ENCODE measurements at regions not wholly inside any gene's neighbourhood (a gene's known extent, or its start where the extent isn't known, plus 50 kb on each side); places are given as distances from the start of the nearest gene placed in this dataset.

DNA sequence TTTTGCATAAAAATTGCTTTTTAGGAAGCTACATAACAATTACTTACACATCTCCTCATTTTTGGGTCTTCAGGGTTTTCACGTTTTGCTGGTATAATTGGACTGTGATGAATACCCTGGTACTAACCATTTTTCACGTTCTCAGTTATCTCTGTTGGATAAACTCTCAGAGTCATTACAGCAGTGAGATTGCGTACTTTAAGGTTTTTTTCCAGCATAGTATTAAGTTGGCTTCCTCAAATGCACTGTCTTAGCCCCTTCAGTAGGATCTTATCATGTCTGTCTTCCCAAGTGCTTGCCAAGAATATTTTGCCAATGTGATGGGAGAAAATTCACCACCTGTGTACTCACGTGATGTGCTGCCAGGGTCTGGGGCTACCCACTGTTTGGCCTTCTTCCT is 342.5 kb downstream of the TEX29 start:
- 64% methylated on average over 4 of the region's 4 CpGs for whole genome bisulfite sequencing
- H3K27ac ChIP-seq (replicated peaks in 1 of 4): peak overlapping the region in 1 of 4 donors; percentile 20

DNA sequence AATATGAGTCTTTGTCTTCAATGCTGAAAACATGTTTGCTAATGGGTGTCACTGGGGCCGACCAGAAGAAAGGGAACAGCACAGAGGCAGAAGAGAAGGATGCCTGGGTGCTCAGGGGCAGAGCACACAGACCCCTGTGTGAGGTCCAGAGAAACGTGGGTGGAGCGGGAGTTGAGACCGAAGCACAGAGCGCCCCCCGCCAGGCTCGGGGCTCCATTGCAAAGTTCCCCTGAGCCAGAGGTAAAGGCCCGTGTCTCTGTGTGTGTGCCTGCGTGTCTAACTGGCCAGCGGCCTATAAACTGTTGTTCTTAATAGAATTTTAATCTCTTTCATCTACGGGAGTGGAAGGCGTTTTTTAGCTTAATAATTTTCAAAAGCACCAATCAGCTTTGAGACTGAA is 343.1 kb downstream of the TEX29 start:
- Histone ChIP-seq H3K4me1 (peaks cover 0 to 25% (median 19%) of the 10 kb centered on the region in 4 donors), H3K9me3 (no peaks in the 10 kb centered on the region), H3K36me3 (no peaks in the 10 kb centered on the region), H3K4me3 (no peak overlapping the region), H3K27me3 (peaks cover 0 to 17% (median 0%) of the 10 kb centered on the region in 4 donors), H3K27ac (replicated peaks in 1 of 4) (peak overlapping the region in 1 of 4 donors; percentile 13)
- no peak for DNase-seq (ENCODE audit: extremely low spot score)
- intact Hi-C loops (cut with DNase I): no loop called here
- no peak for TF ChIP-seq EP300 (IDR thresholded peaks at IDR 0.05)
- TF ChIP-seq, protein P1, sequence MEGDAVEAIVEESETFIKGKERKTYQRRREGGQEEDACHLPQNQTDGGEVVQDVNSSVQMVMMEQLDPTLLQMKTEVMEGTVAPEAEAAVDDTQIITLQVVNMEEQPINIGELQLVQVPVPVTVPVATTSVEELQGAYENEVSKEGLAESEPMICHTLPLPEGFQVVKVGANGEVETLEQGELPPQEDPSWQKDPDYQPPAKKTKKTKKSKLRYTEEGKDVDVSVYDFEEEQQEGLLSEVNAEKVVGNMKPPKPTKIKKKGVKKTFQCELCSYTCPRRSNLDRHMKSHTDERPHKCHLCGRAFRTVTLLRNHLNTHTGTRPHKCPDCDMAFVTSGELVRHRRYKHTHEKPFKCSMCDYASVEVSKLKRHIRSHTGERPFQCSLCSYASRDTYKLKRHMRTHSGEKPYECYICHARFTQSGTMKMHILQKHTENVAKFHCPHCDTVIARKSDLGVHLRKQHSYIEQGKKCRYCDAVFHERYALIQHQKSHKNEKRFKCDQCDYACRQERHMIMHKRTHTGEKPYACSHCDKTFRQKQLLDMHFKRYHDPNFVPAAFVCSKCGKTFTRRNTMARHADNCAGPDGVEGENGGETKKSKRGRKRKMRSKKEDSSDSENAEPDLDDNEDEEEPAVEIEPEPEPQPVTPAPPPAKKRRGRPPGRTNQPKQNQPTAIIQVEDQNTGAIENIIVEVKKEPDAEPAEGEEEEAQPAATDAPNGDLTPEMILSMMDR (IDR thresholded peaks at IDR 0.05): no peak
- TF ChIP-seq POLR2AphosphoS5 (IDR thresholded peaks at IDR 0.05): no peak
- no peak for TF ChIP-seq POLR2A (IDR thresholded peaks at IDR 0.05; ENCODE audit: low read depth)
- WGBS: 44% methylated on average over 12 of the region's 12 CpGs

More for the DNA sequence above, 342.5 kb downstream of the TEX29 start:
- H3K4me1 ChIP-seq: peaks cover 0 to 25% (median 19%) of the 10 kb centered on the region in 4 donors
- peaks cover 0 to 13% (median 0%) of the 10 kb centered on the region in 4 donors for H3K27me3 ChIP-seq
- TF ChIP-seq, protein P1 (IDR thresholded peaks at IDR 0.05): no peak
- no peak for TF ChIP-seq POLR2AphosphoS5 (IDR thresholded peaks at IDR 0.05)
- no peak for TF ChIP-seq POLR2A (IDR thresholded peaks at IDR 0.05; ENCODE audit: low read depth)
- TF ChIP-seq EP300 (IDR thresholded peaks at IDR 0.05): no peak
- intact Hi-C loops (cut with DNase I): no loop called here
- H3K36me3 ChIP-seq: no peaks in the 10 kb centered on the region
- H3K4me3 ChIP-seq: no peak overlapping the region
- DNase-seq (ENCODE audit: extremely low spot score): no peak
- H3K9me3 ChIP-seq: no peaks in the 10 kb centered on the region

DNA sequence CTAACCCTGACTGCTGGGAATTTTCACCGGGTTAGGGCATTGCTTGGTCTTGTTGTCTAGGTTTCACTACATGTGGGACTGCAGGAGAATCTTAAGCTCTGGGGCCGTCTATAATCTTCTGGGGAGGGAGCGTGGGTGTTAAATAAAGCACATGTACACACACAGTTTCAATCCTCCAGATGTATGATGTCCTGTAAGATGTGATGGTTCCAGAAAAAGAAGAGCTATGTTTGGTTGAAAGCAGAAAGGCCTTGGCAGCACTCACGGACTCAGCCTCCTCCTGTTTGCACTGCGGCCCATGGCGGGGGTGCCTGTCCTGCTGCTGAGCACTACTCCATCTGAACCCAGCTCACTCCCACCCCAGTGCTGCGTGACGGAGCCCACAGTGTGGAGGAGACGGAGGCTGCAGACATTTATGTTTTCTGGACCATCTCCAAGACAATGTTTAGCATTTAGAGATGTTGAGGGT is 343.5 kb downstream of the TEX29 start:
- Histone ChIP-seq H3K4me1 (peaks cover 0 to 25% (median 19%) of the 10 kb centered on the region in 4 donors), H3K9me3 (no peaks in the 10 kb centered on the region), H3K4me3 (no peak overlapping the region), H3K27ac (replicated peaks in 1 of 4) (peak overlapping the region in 1 of 4 donors; percentile 13), H3K36me3 (no peaks in the 10 kb centered on the region), H3K27me3 (peaks cover 0 to 19% (median 0%) of the 10 kb centered on the region in 4 donors)
- intact Hi-C loops (cut with DNase I): no loop called here
- TF ChIP-seq, protein P1 (IDR thresholded peaks at IDR 0.05): no peak
- TF ChIP-seq POLR2A (IDR thresholded peaks at IDR 0.05; ENCODE audit: low read depth) (no peak), EP300 (IDR thresholded peaks at IDR 0.05) (no peak), POLR2AphosphoS5 (IDR thresholded peaks at IDR 0.05) (no peak)
- WGBS: 56% methylated on average over 8 of the region's 9 CpGs
- DNase-seq (ENCODE audit: extremely low spot score): no peak

DNA sequence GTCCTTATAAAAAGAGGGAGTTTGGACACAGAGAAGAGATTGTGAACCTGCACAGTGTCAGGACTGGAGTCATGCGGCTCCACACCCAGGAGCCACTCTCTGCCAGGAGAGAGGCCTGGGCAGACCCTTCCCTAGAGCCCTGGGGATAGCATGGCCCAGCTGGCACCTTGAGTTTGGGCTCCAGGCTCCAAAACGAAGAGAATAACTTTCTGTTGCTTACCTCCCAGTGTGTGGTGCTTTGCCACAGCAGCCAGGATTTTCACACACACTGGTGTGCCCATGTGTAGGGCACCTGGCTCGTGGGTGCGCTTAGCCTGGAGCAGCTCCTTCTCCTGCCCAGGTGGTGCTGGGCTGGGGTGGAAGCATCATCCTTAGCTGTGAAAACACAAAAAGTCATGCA is 344.3 kb downstream of the TEX29 start:
- H3K4me3 ChIP-seq: no peak overlapping the region
- no peak overlapping the region for H3K27ac ChIP-seq (replicated peaks in 1 of 4)
- H3K9me3 ChIP-seq: no peaks in the 10 kb centered on the region
- peaks cover 0 to 22% (median 18%) of the 10 kb centered on the region in 4 donors for H3K4me1 ChIP-seq
- 96% methylated on average over 4 of the region's 4 CpGs for WGBS
- TF ChIP-seq POLR2A (IDR thresholded peaks at IDR 0.05; ENCODE audit: low read depth) (no peak), EP300 (IDR thresholded peaks at IDR 0.05) (no peak), POLR2AphosphoS5 (IDR thresholded peaks at IDR 0.05) (no peak)
- TF ChIP-seq, protein P1 (IDR thresholded peaks at IDR 0.05): no peak
- intact Hi-C loops (cut with DNase I): no loop called here
- DNase-seq (ENCODE audit: extremely low spot score): no peak
- no peaks in the 10 kb centered on the region for H3K36me3 ChIP-seq
- peaks cover 0 to 19% (median 0%) of the 10 kb centered on the region in 4 donors for H3K27me3 ChIP-seq

DNA sequence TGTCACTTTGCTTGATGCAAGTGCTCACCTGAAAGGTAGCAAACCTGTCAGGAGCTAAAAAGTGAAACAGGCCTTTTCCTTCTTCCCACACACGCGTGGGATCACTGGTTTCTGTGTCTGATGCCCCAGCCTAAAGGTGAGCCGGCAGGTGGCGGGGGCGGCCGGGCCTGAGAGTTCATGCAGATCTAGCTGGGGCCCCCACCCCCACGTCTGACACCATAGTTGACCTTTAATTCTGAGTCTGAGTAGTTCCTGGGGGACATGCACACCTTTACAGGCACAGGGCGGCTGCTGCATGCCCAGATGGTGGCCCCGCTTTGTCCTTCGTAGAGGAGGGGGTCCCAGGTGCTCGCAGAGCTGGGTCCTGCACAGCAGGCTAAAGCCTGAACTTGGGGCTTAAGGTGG is 345.3 kb downstream of the TEX29 start:
- 87% methylated on average over 11 of the region's 11 CpGs for WGBS
- peaks cover 0 to 19% (median 0%) of the 10 kb centered on the region in 4 donors for H3K27me3 ChIP-seq
- no peak overlapping the region for H3K4me3 ChIP-seq
- intact Hi-C loops (cut with DNase I): no loop called here
- TF ChIP-seq, protein P1 (IDR thresholded peaks at IDR 0.05): no peak
- TF ChIP-seq POLR2A (IDR thresholded peaks at IDR 0.05; ENCODE audit: low read depth) (no peak), POLR2AphosphoS5 (IDR thresholded peaks at IDR 0.05) (no peak), EP300 (IDR thresholded peaks at IDR 0.05) (no peak)
- no peaks in the 10 kb centered on the region for H3K9me3 ChIP-seq
- no peak for DNase-seq (ENCODE audit: extremely low spot score)
- H3K36me3 ChIP-seq: no peaks in the 10 kb centered on the region
- peaks cover 0 to 18% (median 16%) of the 10 kb centered on the region in 4 donors for H3K4me1 ChIP-seq
- no peak overlapping the region for H3K27ac ChIP-seq (replicated peaks in 1 of 4)

Data from esophagus muscularis mucosa (tissue), 4 donors.